Body of pancreas (tissue), 4 donors: ENCODE measurements at regions not wholly inside any gene's neighbourhood (a gene's known extent, or its start where the extent isn't known, plus 50 kb on each side); places are given as distances from the start of the nearest gene placed in this dataset.

ENCODE experiments used
- CTCF ChIP-seq, 7 experiments: fragments of 450-650 bp in 4 of 7; fragments of 200-600 bp in 3 of 7; sonication (generic) in 3 of 7; IDR thresholded peaks; one replicate each; pipeline ENCODE4 v1.5.1; 2016 to 2019; ENCODE audit warnings: antibody characterized with exemption in 7 of 7
- POLR2A ChIP-seq, 3 donors: fragments of 450-650 bp; IDR thresholded peaks; one replicate each; pipeline ENCODE4 v1.6.1; 2016; ENCODE audit warnings: antibody characterized with exemption in 3 of 3, mild to moderate bottlenecking in 2 of 3

- no peak for TF ChIP-seq CTCF (IDR thresholded peaks at IDR 0.05)
- TF ChIP-seq POLR2A (IDR thresholded peaks at IDR 0.05): no peak
These were observed 640.7 kb downstream of the EDEM1 start for GRCh38 chr3:5828251-5828650.
